ENCODE measurements at regions not wholly inside any gene's neighbourhood (a gene's known extent, or its start where the extent isn't known, plus 50 kb on each side); places are given as distances from the start of the nearest gene placed in this dataset.

GRCh38 chr10:108069096-108069495 is 904.6 kb upstream of the SORCS1 start:
- TF ChIP-seq EGR1 (IDR thresholded peaks at IDR 0.05) = no peak
- TF ChIP-seq REST (IDR thresholded peaks at IDR 0.05; ENCODE audit: low read depth) = no peak

- TF ChIP-seq USF1 (IDR thresholded peaks at IDR 0.05) = no peak
- TF ChIP-seq ZBTB7A (IDR thresholded peaks at IDR 0.05; ENCODE audit: low read depth) = no peak
- TF ChIP-seq EGR1 (IDR thresholded peaks at IDR 0.05) = no peak
- TF ChIP-seq CEBPB (IDR thresholded peaks at IDR 0.05) = no peak
- no peak for TF ChIP-seq FOXM1 (IDR thresholded peaks at IDR 0.05; ENCODE audit: borderline replicate concordance, low read depth)
Observed at GRCh38 chr10:108064746-108065260, 900.3 kb upstream of the SORCS1 start.

- TF ChIP-seq ZBTB7A (IDR thresholded peaks at IDR 0.05; ENCODE audit: low read depth) (no peak), CEBPB (IDR thresholded peaks at IDR 0.05) (no peak), FOXM1 (IDR thresholded peaks at IDR 0.05; ENCODE audit: borderline replicate concordance, low read depth) (no peak), EP300 (IDR thresholded peaks at IDR 0.05; ENCODE audit: borderline replicate concordance) (no peak), TAF1 (IDR thresholded peaks at IDR 0.05; ENCODE audit: low read depth) (no peak), TEAD4 (IDR thresholded peaks at IDR 0.05) (no peak), REST (IDR thresholded peaks at IDR 0.05; ENCODE audit: low read depth) (no peak)
Observed at GRCh38 chr10:108060246-108060645, 895.7 kb upstream of the SORCS1 start.

GRCh38 chr10:108055506-108055905 is 891.0 kb upstream of the SORCS1 start:
- TF ChIP-seq FOXM1 (IDR thresholded peaks at IDR 0.05; ENCODE audit: borderline replicate concordance, low read depth) (no peak), TCF12 (IDR thresholded peaks at IDR 0.05; ENCODE audit: low read depth) (no peak), CEBPB (IDR thresholded peaks at IDR 0.05) (no peak), YY1 (IDR thresholded peaks at IDR 0.05; ENCODE audit: low read depth) (no peak), RAD21 (IDR thresholded peaks at IDR 0.05; ENCODE audit: low read depth) (no peak), CREB1 (IDR thresholded peaks at IDR 0.05; ENCODE audit: low read depth) (no peak), MAX (IDR thresholded peaks at IDR 0.05) (no peak), ZBTB7A (IDR thresholded peaks at IDR 0.05; ENCODE audit: low read depth) (no peak), NFIC (IDR thresholded peaks at IDR 0.05) (no peak), REST (IDR thresholded peaks at IDR 0.05; ENCODE audit: low read depth) (no peak), USF1 (IDR thresholded peaks at IDR 0.05) (no peak)

- no peak for TF ChIP-seq USF1 (IDR thresholded peaks at IDR 0.05)
- TF ChIP-seq ZBTB7A (IDR thresholded peaks at IDR 0.05; ENCODE audit: low read depth) = no peak
- no peak for TF ChIP-seq TEAD4 (IDR thresholded peaks at IDR 0.05)
- no peak for TF ChIP-seq FOXM1 (IDR thresholded peaks at IDR 0.05; ENCODE audit: borderline replicate concordance, low read depth)
- no peak for TF ChIP-seq MAX (IDR thresholded peaks at IDR 0.05)
- no peak for TF ChIP-seq RAD21 (IDR thresholded peaks at IDR 0.05; ENCODE audit: low read depth)
- no peak for TF ChIP-seq NFIC (IDR thresholded peaks at IDR 0.05)
- TF ChIP-seq EGR1 (IDR thresholded peaks at IDR 0.05) = no peak
- TF ChIP-seq YY1 (IDR thresholded peaks at IDR 0.05; ENCODE audit: low read depth) = no peak
- TF ChIP-seq TAF1 (IDR thresholded peaks at IDR 0.05; ENCODE audit: low read depth) = no peak
- no peak for TF ChIP-seq EP300 (IDR thresholded peaks at IDR 0.05; ENCODE audit: borderline replicate concordance)
- no peak for TF ChIP-seq REST (IDR thresholded peaks at IDR 0.05; ENCODE audit: low read depth)
Observed at GRCh38 chr10:108052981-108053380, 888.5 kb upstream of the SORCS1 start.

All from Ishikawa (cell line).